ENCODE measurements at regions not wholly inside any gene's neighbourhood (a gene's known extent, or its start where the extent isn't known, plus 50 kb on each side); places are given as distances from the start of the nearest gene placed in this dataset.

DNA sequence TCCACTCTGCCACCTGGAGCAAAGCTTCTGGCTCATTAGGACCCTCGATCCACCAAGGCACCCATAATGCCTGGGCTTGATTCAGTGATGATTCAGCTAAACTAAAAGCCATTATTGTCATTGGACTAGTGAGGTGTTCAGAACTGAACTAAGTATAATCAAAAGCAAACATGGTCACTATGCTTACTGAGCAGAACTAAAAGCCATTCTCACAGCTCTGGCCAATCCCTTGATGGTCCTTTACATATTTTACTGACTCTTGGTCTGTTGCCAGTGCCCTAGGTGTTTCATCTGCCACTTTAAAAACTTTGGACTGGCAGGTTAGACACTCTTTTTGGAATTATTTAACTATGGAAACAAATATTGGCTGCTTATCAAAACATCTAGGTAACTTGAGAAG lies 703.5 kb downstream of the FAT4 start:
- TF ChIP-seq, protein P1, sequence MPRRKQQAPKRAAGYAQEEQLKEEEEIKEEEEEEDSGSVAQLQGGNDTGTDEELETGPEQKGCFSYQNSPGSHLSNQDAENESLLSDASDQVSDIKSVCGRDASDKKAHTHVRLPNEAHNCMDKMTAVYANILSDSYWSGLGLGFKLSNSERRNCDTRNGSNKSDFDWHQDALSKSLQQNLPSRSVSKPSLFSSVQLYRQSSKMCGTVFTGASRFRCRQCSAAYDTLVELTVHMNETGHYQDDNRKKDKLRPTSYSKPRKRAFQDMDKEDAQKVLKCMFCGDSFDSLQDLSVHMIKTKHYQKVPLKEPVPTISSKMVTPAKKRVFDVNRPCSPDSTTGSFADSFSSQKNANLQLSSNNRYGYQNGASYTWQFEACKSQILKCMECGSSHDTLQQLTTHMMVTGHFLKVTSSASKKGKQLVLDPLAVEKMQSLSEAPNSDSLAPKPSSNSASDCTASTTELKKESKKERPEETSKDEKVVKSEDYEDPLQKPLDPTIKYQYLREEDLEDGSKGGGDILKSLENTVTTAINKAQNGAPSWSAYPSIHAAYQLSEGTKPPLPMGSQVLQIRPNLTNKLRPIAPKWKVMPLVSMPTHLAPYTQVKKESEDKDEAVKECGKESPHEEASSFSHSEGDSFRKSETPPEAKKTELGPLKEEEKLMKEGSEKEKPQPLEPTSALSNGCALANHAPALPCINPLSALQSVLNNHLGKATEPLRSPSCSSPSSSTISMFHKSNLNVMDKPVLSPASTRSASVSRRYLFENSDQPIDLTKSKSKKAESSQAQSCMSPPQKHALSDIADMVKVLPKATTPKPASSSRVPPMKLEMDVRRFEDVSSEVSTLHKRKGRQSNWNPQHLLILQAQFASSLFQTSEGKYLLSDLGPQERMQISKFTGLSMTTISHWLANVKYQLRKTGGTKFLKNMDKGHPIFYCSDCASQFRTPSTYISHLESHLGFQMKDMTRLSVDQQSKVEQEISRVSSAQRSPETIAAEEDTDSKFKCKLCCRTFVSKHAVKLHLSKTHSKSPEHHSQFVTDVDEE (CRISPR knock-in tag; IDR thresholded peaks at IDR 0.05): no peak
- no peak for TF ChIP-seq PPARA (CRISPR knock-in tag; IDR thresholded peaks at IDR 0.05; ENCODE audit: borderline replicate concordance)
- TF ChIP-seq, protein P2, sequence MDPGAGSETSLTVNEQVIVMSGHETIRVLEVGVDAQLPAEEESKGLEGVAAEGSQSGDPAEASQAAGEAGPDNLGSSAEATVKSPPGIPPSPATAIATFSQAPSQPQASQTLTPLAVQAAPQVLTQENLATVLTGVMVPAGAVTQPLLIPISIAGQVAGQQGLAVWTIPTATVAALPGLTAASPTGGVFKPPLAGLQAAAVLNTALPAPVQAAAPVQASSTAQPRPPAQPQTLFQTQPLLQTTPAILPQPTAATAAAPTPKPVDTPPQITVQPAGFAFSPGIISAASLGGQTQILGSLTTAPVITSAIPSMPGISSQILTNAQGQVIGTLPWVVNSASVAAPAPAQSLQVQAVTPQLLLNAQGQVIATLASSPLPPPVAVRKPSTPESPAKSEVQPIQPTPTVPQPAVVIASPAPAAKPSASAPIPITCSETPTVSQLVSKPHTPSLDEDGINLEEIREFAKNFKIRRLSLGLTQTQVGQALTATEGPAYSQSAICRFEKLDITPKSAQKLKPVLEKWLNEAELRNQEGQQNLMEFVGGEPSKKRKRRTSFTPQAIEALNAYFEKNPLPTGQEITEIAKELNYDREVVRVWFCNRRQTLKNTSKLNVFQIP (CRISPR knock-in tag; IDR thresholded peaks at IDR 0.05; ENCODE audit: borderline replicate concordance, low read depth): no peak
- no peak for ATAC-seq

DNA sequence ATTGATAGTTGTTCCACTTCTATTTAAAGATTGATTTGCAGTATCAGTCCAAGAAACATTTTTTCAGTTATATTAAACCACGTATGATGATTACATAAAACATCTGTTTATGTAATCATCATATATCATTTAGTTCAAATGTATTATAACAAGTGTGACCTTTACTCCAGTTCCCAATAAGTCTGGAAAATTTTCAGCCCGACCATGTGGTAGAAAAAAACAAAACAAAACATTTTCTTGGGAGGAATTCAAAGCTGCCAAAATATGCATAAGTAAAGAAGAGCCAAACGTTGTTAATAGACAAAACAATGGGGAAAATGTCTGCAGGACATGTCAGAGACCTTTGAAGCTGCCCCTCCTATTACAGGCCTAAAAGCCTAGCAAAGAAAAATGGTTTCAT lies 709.1 kb downstream of the FAT4 start:
- TF ChIP-seq ZNF565 (CRISPR knock-in tag; conservative IDR thresholded peaks at IDR 0.05; ENCODE audit: low read depth): no peak
- ATAC-seq: no peak

DNA sequence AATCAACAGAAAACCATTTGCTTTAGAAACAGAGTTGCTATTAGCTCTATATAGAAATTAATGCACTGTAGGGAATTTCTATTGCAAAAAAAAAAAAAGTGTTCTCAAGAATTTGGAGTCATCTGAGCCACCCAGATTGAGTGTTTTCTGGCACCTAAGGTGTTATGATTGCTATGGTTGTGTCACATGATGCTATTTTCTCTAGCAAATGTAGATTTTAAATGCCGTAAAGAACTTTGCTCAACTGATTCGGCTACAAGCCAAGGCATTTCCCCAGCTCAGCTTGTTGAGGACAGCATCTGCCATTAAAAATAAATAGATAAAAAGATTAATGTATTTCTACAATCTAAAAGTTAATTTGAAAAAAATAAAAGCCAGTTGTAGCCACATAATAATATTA lies 712.8 kb downstream of the FAT4 start:
- TF ChIP-seq ZFP3 (CRISPR knock-in tag; IDR thresholded peaks at IDR 0.05) (no peak), TOX (CRISPR knock-in tag; IDR thresholded peaks at IDR 0.05; ENCODE audit: borderline replicate concordance) (no peak), ZNF565 (CRISPR knock-in tag; conservative IDR thresholded peaks at IDR 0.05; ENCODE audit: low read depth) (no peak), ZC3H10 (CRISPR knock-in tag; IDR thresholded peaks at IDR 0.05) (no peak), CSDC2 (CRISPR knock-in tag; IDR thresholded peaks at IDR 0.05) (no peak), ZNF70 (CRISPR knock-in tag; IDR thresholded peaks at IDR 0.05) (no peak), ESRRG (CRISPR knock-in tag; IDR thresholded peaks at IDR 0.05) (no peak), ZFP30 (CRISPR knock-in tag; IDR thresholded peaks at IDR 0.05) (no peak), RARB (CRISPR knock-in tag; IDR thresholded peaks at IDR 0.05) (no peak), OSR1 (CRISPR knock-in tag; IDR thresholded peaks at IDR 0.05) (no peak), PPARA (CRISPR knock-in tag; IDR thresholded peaks at IDR 0.05; ENCODE audit: borderline replicate concordance) (no peak), SNAI2 (CRISPR knock-in tag; IDR thresholded peaks at IDR 0.05) (no peak), ISL1 (CRISPR knock-in tag; IDR thresholded peaks at IDR 0.05) (no peak), GLIS3 (CRISPR knock-in tag; IDR thresholded peaks at IDR 0.05) (no peak), BACH2 (CRISPR knock-in tag; IDR thresholded peaks at IDR 0.05; ENCODE audit: borderline replicate concordance) (no peak), TCF4 (CRISPR knock-in tag; IDR thresholded peaks at IDR 0.05; ENCODE audit: borderline replicate concordance) (no peak)
- TF ChIP-seq, protein P3, sequence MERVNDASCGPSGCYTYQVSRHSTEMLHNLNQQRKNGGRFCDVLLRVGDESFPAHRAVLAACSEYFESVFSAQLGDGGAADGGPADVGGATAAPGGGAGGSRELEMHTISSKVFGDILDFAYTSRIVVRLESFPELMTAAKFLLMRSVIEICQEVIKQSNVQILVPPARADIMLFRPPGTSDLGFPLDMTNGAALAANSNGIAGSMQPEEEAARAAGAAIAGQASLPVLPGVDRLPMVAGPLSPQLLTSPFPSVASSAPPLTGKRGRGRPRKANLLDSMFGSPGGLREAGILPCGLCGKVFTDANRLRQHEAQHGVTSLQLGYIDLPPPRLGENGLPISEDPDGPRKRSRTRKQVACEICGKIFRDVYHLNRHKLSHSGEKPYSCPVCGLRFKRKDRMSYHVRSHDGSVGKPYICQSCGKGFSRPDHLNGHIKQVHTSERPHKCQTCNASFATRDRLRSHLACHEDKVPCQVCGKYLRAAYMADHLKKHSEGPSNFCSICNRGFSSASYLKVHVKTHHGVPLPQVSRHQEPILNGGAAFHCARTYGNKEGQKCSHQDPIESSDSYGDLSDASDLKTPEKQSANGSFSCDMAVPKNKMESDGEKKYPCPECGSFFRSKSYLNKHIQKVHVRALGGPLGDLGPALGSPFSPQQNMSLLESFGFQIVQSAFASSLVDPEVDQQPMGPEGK (CRISPR knock-in tag; IDR thresholded peaks at IDR 0.05; ENCODE audit: borderline replicate concordance): no peak
- TF ChIP-seq, protein P4, sequence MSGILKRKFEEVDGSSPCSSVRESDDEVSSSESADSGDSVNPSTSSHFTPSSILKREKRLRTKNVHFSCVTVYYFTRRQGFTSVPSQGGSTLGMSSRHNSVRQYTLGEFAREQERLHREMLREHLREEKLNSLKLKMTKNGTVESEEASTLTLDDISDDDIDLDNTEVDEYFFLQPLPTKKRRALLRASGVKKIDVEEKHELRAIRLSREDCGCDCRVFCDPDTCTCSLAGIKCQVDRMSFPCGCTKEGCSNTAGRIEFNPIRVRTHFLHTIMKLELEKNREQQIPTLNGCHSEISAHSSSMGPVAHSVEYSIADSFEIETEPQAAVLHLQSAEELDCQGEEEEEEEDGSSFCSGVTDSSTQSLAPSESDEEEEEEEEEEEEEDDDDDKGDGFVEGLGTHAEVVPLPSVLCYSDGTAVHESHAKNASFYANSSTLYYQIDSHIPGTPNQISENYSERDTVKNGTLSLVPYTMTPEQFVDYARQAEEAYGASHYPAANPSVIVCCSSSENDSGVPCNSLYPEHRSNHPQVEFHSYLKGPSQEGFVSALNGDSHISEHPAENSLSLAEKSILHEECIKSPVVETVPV (CRISPR knock-in tag; IDR thresholded peaks at IDR 0.05): no peak
- TF ChIP-seq, protein P2 (CRISPR knock-in tag; IDR thresholded peaks at IDR 0.05; ENCODE audit: borderline replicate concordance, low read depth): no peak
- no peak for ATAC-seq

DNA sequence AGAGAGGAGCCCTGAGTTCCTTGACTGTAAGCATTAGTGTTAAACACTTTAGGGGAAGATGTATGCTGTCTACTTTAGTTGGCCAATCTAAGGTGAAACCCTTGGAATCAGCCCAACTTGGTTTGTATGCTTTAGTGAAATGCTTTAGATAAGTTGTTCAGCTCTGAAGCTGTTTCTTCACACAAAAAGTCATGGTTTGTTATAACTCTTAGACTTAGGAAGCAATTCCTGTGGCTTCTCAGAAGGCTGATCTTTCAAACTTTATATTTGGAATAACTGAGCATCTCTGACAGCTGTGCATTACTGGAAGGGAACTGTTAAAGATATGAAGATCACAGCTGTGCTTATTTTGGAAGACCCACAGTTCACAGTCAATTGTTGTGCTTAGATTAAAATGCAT lies 714.1 kb downstream of the FAT4 start:
- no peak for ATAC-seq
- TF ChIP-seq PPARA (CRISPR knock-in tag; IDR thresholded peaks at IDR 0.05; ENCODE audit: borderline replicate concordance): no peak
- TF ChIP-seq, protein P1 (CRISPR knock-in tag; IDR thresholded peaks at IDR 0.05): no peak
- no peak for TF ChIP-seq ZNF70 (CRISPR knock-in tag; IDR thresholded peaks at IDR 0.05)
- no peak for TF ChIP-seq ESRRG (CRISPR knock-in tag; IDR thresholded peaks at IDR 0.05)
- TF ChIP-seq, protein P4 (CRISPR knock-in tag; IDR thresholded peaks at IDR 0.05): no peak
- no peak for TF ChIP-seq GLIS3 (CRISPR knock-in tag; IDR thresholded peaks at IDR 0.05)
- TF ChIP-seq ARNTL (CRISPR knock-in tag; IDR thresholded peaks at IDR 0.05; ENCODE audit: borderline replicate concordance, low read depth): no peak
- TF ChIP-seq ZNF565 (CRISPR knock-in tag; conservative IDR thresholded peaks at IDR 0.05; ENCODE audit: low read depth): no peak
- no peak for TF ChIP-seq BACH2 (CRISPR knock-in tag; IDR thresholded peaks at IDR 0.05; ENCODE audit: borderline replicate concordance)
- no peak for TF ChIP-seq ISL1 (CRISPR knock-in tag; IDR thresholded peaks at IDR 0.05)
